ENCODE measurements at regions not wholly inside any gene's neighbourhood (a gene's known extent, or its start where the extent isn't known, plus 50 kb on each side); places are given as distances from the start of the nearest gene placed in this dataset.

- CTCF ChIA-PET (ENCODE audit: low intra/inter-chr PET ratio, low total read pairs), result no interaction called here
- FAIRE-seq (no peak), DNase-seq (ENCODE audit: low spot score) (no peak)
These were observed 65.4 kb upstream of the DIP2C start for GRCh38 chr10:754914-755313.

More at GRCh38 chr10:754914-755313, 65.4 kb upstream of the DIP2C start:
- H3K79me2 ChIP-seq (ENCODE audit: insufficient read depth, low read length), result no peaks in the 10 kb centered on the region
- H3K4me3 ChIP-seq (replicated peaks in 1 of 3; ENCODE audit: insufficient read depth in 1 of 3, low read depth in 2 of 3, low read length in 3 of 3), result no peak overlapping the region
- H3K4me2 ChIP-seq (ENCODE audit: low read depth, low read length), result no peak overlapping the region
- H2AFZ ChIP-seq (ENCODE audit: low read length), result no peak overlapping the region
- H3K36me3 ChIP-seq (replicated peaks in 1 of 2; ENCODE audit: control insufficient read depth in 1 of 2, insufficient read depth in 2 of 2, low read length in 2 of 2), result no peaks in the 10 kb centered on the region
- no peak overlapping the region for H3K27ac ChIP-seq (ENCODE audit: extremely low read length, insufficient read depth, low read length)
- peaks cover 2 to 9% of the 10 kb centered on the region in 2 experiments; a peak in 3 of 5 replicates for H3K27me3 ChIP-seq (ENCODE audit: control insufficient read depth in 1 of 2, insufficient read depth in 2 of 2, low read length in 2 of 2)
- no peaks in the 10 kb centered on the region for H3K9me3 ChIP-seq (ENCODE audit: low read length)
- BruUV-seq (replicated peaks), result no TSS peak
- no peak overlapping the region for H3K9ac ChIP-seq (ENCODE audit: insufficient read depth, low read depth, low read length)
- 10% methylated on average over 4 of the region's 4 CpGs for WGBS (ENCODE audit: low lambda C conversion rate)
- TF ChIP-seq DMAP1 (CRISPR knock-in tag; IDR thresholded peaks at IDR 0.05) (no peak), ZNF264 (CRISPR knock-in tag; IDR thresholded peaks at IDR 0.05) (no peak), ZNF615 (CRISPR knock-in tag; IDR thresholded peaks at IDR 0.05; ENCODE audit: borderline replicate concordance) (no peak), ZNF160 (CRISPR knock-in tag; IDR thresholded peaks at IDR 0.05) (no peak), FOXP4 (CRISPR knock-in tag; IDR thresholded peaks at IDR 0.05) (no peak), PBX3 (CRISPR knock-in tag; IDR thresholded peaks at IDR 0.05; ENCODE audit: borderline replicate concordance) (no peak), ZNF317 (CRISPR knock-in tag; IDR thresholded peaks at IDR 0.05) (no peak), ZNF44 (CRISPR knock-in tag; IDR thresholded peaks at IDR 0.05) (no peak), ZNF30 (CRISPR knock-in tag; IDR thresholded peaks at IDR 0.05) (no peak), GFI1 (CRISPR knock-in tag; IDR thresholded peaks at IDR 0.05; ENCODE audit: borderline replicate concordance) (no peak)
- TF ChIP-seq, protein P1, sequence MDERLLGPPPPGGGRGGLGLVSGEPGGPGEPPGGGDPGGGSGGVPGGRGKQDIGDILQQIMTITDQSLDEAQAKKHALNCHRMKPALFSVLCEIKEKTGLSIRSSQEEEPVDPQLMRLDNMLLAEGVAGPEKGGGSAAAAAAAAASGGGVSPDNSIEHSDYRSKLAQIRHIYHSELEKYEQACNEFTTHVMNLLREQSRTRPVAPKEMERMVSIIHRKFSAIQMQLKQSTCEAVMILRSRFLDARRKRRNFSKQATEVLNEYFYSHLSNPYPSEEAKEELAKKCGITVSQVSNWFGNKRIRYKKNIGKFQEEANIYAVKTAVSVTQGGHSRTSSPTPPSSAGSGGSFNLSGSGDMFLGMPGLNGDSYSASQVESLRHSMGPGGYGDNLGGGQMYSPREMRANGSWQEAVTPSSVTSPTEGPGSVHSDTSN (CRISPR knock-in tag; IDR thresholded peaks at IDR 0.05), result no peak
- in situ Hi-C loops (cut with HindIII; ENCODE audit: extremely low pct_ligation_motif_present, low pct_unique_long_range_greater_than_20kb) (no loop called here), intact Hi-C loops (cut with micrococcal nuclease; ENCODE audit: unreplicated experiment) (no loop called here)
- ATAC-seq, result no peak
- POLR2A ChIA-PET, result no interaction called here
- H3K4me1 ChIP-seq (ENCODE audit: insufficient read depth, low read length), result no peaks in the 10 kb centered on the region
- H4K20me1 ChIP-seq (ENCODE audit: insufficient read depth, low read length), result no peaks in the 10 kb centered on the region
